GM19463 (cell line): ENCODE measurements at regions not wholly inside any gene's neighbourhood (a gene's known extent, or its start where the extent isn't known, plus 50 kb on each side); places are given as distances from the start of the nearest gene placed in this dataset.
"Not testable (repeated sequence)": the region's sequence is repeated elsewhere in the genome, so short reads cannot be mapped to it uniquely, and the experiment has no call there.

Experiments
- ATAC-seq: cut with Tn5 transposase; IDR thresholded peaks from one replicate; pipeline ENCODE4 v1.9.1; 2021; ENCODE audit warnings: mild to moderate bottlenecking, moderate library complexity; ENCODE audit not compliant: unreplicated experiment

GRCh38 chr9:102405218-102405867 is 589.8 kb upstream of the CYLC2 start:
- ATAC-seq, result no peak

GRCh38 chr9:102403514-102403913 is 591.6 kb upstream of the CYLC2 start:
- no peak for ATAC-seq

GRCh38 chr9:102398205-102398604 is 596.9 kb upstream of the CYLC2 start:
- ATAC-seq, result no peak

GRCh38 chr9:102385620-102386019 is 609.5 kb upstream of the CYLC2 start:
- ATAC-seq, result not testable (repeated sequence)

- no peak for ATAC-seq
These were observed 624.2 kb upstream of the GRIN3A start for GRCh38 chr9:102362470-102363132.

- no peak for ATAC-seq
These were observed 622.4 kb upstream of the GRIN3A start for GRCh38 chr9:102360846-102361245.

- no peak for ATAC-seq
These were observed 617.5 kb upstream of the GRIN3A start for GRCh38 chr9:102355982-102356381.

GRCh38 chr9:102354041-102354440 is 615.6 kb upstream of the GRIN3A start:
- no peak for ATAC-seq

- not testable (repeated sequence) for ATAC-seq
These were observed 599.0 kb upstream of the GRIN3A start for GRCh38 chr9:102337471-102337870.

- no peak for ATAC-seq
These were observed 570.9 kb upstream of the GRIN3A start for GRCh38 chr9:102309379-102309778.

- no peak for ATAC-seq
These were observed 556.7 kb upstream of the GRIN3A start for GRCh38 chr9:102295188-102295587.

- ATAC-seq, result no peak
These were observed 535.5 kb upstream of the GRIN3A start for GRCh38 chr9:102273952-102274351.

GRCh38 chr9:102253099-102253498 is 514.7 kb upstream of the GRIN3A start:
- no peak for ATAC-seq

GRCh38 chr9:102244916-102245315 is 506.5 kb upstream of the GRIN3A start:
- no peak for ATAC-seq

- ATAC-seq, result no peak
These were observed 499.1 kb upstream of the GRIN3A start for GRCh38 chr9:102237520-102237919.

GRCh38 chr9:102237094-102237493 is 498.6 kb upstream of the GRIN3A start:
- no peak for ATAC-seq

- ATAC-seq, result not testable (repeated sequence)
These were observed 489.0 kb upstream of the GRIN3A start for GRCh38 chr9:102227416-102227815.

- no peak for ATAC-seq
These were observed 487.5 kb upstream of the GRIN3A start for GRCh38 chr9:102225841-102226441.

- ATAC-seq, result not testable (repeated sequence)
These were observed 485.1 kb upstream of the GRIN3A start for GRCh38 chr9:102223320-102224136.

GRCh38 chr9:102209176-102209575 is 470.7 kb upstream of the GRIN3A start:
- no peak for ATAC-seq

- ATAC-seq, result no peak
These were observed 468.0 kb upstream of the GRIN3A start for GRCh38 chr9:102206432-102206831.
